HEK293 (cell line): ENCODE measurements at regions not wholly inside any gene's neighbourhood (a gene's known extent, or its start where the extent isn't known, plus 50 kb on each side); places are given as distances from the start of the nearest gene placed in this dataset.

Experiments
- CTCF ChIA-PET: fragments of 350-600 bp; formaldehyde crosslinking; extraction: SDS; loops from one replicate; lab custom pipeline; 2021; ENCODE audit warnings: antibody characterized with exemption; lab: Yijun Ruan, JAX
- POLR2A ChIA-PET: fragments of 300-600 bp; formaldehyde crosslinking; extraction: SDS; loops from one replicate; lab custom pipeline; 2020; ENCODE audit warnings: antibody characterized with exemption, inconsistent platforms; lab: Yijun Ruan, JAX
- H3K27ac ChIP-seq: fragments of 200-500 bp; sonication (Bioruptor generic); 2 replicates; pipeline ENCODE4 v1.5.1; 2014; ENCODE audit warnings: low read depth, low read length, control low read depth, inconsistent platforms; ENCODE audit errors: extremely low read depth
- H3K36me3 ChIP-seq, 2 experiments: fragments of 200-500 bp in 1 of 2; sonication (Bioruptor generic) in 1 of 2; 1 replicate in 1 of 2; 2 replicates in 1 of 2; pipeline ENCODE4 v1.5.1; 2014 to 2017; ENCODE audit warnings: inconsistent platforms in 2 of 2, low read length in 2 of 2; ENCODE audit not compliant: control insufficient read depth in 2 of 2, insufficient read depth in 1 of 2
- H3K4me1 ChIP-seq: fragments of 200-500 bp; sonication (Bioruptor generic); 2 replicates; pipeline ENCODE4 v1.5.1; 2014; ENCODE audit warnings: mild to moderate bottlenecking, low read length, inconsistent platforms; ENCODE audit not compliant: control insufficient read depth, insufficient read depth
- H3K4me3 ChIP-seq: 2 replicates; pipeline ENCODE4 v1.5.1; 2011; ENCODE audit warnings: low read depth, mild to moderate bottlenecking, control low read depth, low read length, moderate library complexity
- H3K9me3 ChIP-seq: fragments of 200-500 bp; sonication (Bioruptor generic); 2 replicates; pipeline ENCODE4 v1.5.1; 2014; ENCODE audit warnings: low read depth, low read length, inconsistent platforms; ENCODE audit not compliant: control insufficient read depth, insufficient read depth
- AEBP2 ChIP-seq: fragments of 450-650 bp; formaldehyde crosslinking; IDR thresholded peaks from 2 replicates; pipeline ENCODE4 v1.5.1; 2016; ENCODE audit warnings: missing biosample characterization, missing genetic modification characterization, borderline replicate concordance
- CTCF ChIP-seq: fragments of 450-650 bp; formaldehyde crosslinking; IDR thresholded peaks from 2 replicates; pipeline ENCODE4 v1.5.1; 2016; ENCODE audit warnings: missing biosample characterization, missing genetic modification characterization
- FEZF1 ChIP-seq: fragments of 450-650 bp; formaldehyde crosslinking; IDR thresholded peaks from 2 replicates; pipeline ENCODE4 v1.5.1; 2016; ENCODE audit warnings: missing biosample characterization, missing genetic modification characterization
- KLF10 ChIP-seq: fragments of 450-650 bp; IDR thresholded peaks from 2 replicates; pipeline ENCODE4 v1.5.1; 2018; ENCODE audit warnings: missing biosample characterization, mild to moderate bottlenecking, missing genetic modification characterization
- PATZ1 ChIP-seq: fragments of 450-650 bp; formaldehyde crosslinking; IDR thresholded peaks from 2 replicates; pipeline ENCODE4 v1.5.1; 2016; ENCODE audit warnings: missing biosample characterization, missing genetic modification characterization
- PRDM1 ChIP-seq: fragments of 450-650 bp; formaldehyde crosslinking; IDR thresholded peaks from 2 replicates; pipeline ENCODE4; 2016; ENCODE audit warnings: missing biosample characterization, missing genetic modification characterization
- REST ChIP-seq: fragments of 450-650 bp; formaldehyde crosslinking; IDR thresholded peaks from 2 replicates; pipeline ENCODE4 v1.5.1; 2016; ENCODE audit warnings: missing biosample characterization, missing genetic modification characterization
- SETDB1 ChIP-seq: IDR thresholded peaks from one replicate; pipeline ENCODE4 v1.6.1; 2017; ENCODE audit warnings: mild to moderate bottlenecking, low read length, moderate library complexity, mixed read lengths; ENCODE audit not compliant: insufficient read length
- SP2 ChIP-seq: fragments of 450-650 bp; formaldehyde crosslinking; IDR thresholded peaks from 2 replicates; pipeline ENCODE4 v1.5.1; 2016; ENCODE audit warnings: missing biosample characterization, missing genetic modification characterization
- WT1 ChIP-seq: fragments of 450-650 bp; formaldehyde crosslinking; IDR thresholded peaks from 2 replicates; pipeline ENCODE4 v1.5.1; 2016; ENCODE audit warnings: missing biosample characterization, missing genetic modification characterization
- ZBTB21 ChIP-seq: fragments of 450-650 bp; formaldehyde crosslinking; IDR thresholded peaks from 2 replicates; pipeline ENCODE4 v1.5.1; 2017; ENCODE audit warnings: missing biosample characterization, missing genetic modification characterization
- ZEB2 ChIP-seq: fragments of 450-650 bp; formaldehyde crosslinking; IDR thresholded peaks from 2 replicates; pipeline ENCODE4 v1.5.1; 2016; ENCODE audit warnings: missing biosample characterization, missing genetic modification characterization
- ZNF174 ChIP-seq: fragments of 450-650 bp; formaldehyde crosslinking; IDR thresholded peaks from 2 replicates; pipeline ENCODE4 v1.5.0; 2017; ENCODE audit warnings: missing biosample characterization, mild to moderate bottlenecking, missing genetic modification characterization
- ZNF184 ChIP-seq: fragments of 450-650 bp; IDR thresholded peaks from 2 replicates; pipeline ENCODE4 v1.5.1; 2018; ENCODE audit warnings: missing biosample characterization, mild to moderate bottlenecking, missing genetic modification characterization
- ZNF221 ChIP-seq: fragments of 450-650 bp; formaldehyde crosslinking; IDR thresholded peaks from 2 replicates; pipeline ENCODE4 v1.5.1; 2017; ENCODE audit warnings: missing biosample characterization, missing genetic modification characterization, borderline replicate concordance
- ZNF324 ChIP-seq: fragments of 450-650 bp; formaldehyde crosslinking; IDR thresholded peaks from 2 replicates; pipeline ENCODE4 v1.5.1; 2016; ENCODE audit warnings: missing biosample characterization, missing genetic modification characterization
- ZNF549 ChIP-seq: fragments of 450-650 bp; IDR thresholded peaks from 2 replicates; pipeline ENCODE4 v1.5.1; 2018; ENCODE audit warnings: missing biosample characterization, missing genetic modification characterization, mild to moderate bottlenecking, inconsistent platforms, moderate library complexity
- ZNF610 ChIP-seq: fragments of 450-650 bp; formaldehyde crosslinking; IDR thresholded peaks from 2 replicates; pipeline ENCODE4 v1.5.1; 2016; ENCODE audit warnings: missing biosample characterization, missing genetic modification characterization, borderline replicate concordance
- ZNF624 ChIP-seq: fragments of 450-650 bp; formaldehyde crosslinking; IDR thresholded peaks from 2 replicates; pipeline ENCODE4 v1.5.1; 2017; ENCODE audit warnings: missing biosample characterization, missing genetic modification characterization
- ZNF660 ChIP-seq: fragments of 450-650 bp; IDR thresholded peaks from 2 replicates; pipeline ENCODE4 v1.5.1; 2018; ENCODE audit warnings: missing biosample characterization, mild to moderate bottlenecking, missing genetic modification characterization
- ZNF776 ChIP-seq: fragments of 450-650 bp; formaldehyde crosslinking; IDR thresholded peaks from 2 replicates; pipeline ENCODE4 v1.5.0; 2017; ENCODE audit warnings: missing biosample characterization, missing genetic modification characterization, borderline replicate concordance
- ZNF777 ChIP-seq: fragments of 450-650 bp; formaldehyde crosslinking; IDR thresholded peaks from 2 replicates; pipeline ENCODE4 v1.5.1; 2017; ENCODE audit warnings: missing biosample characterization, missing genetic modification characterization, borderline replicate concordance
- ZNF830 ChIP-seq: fragments of 450-650 bp; IDR thresholded peaks from 2 replicates; pipeline ENCODE4 v1.5.0; 2018; ENCODE audit warnings: missing biosample characterization, missing genetic modification characterization, low read depth, mild to moderate bottlenecking, moderate library complexity
- ZSCAN16 ChIP-seq: fragments of 450-650 bp; formaldehyde crosslinking; IDR thresholded peaks from 2 replicates; pipeline ENCODE4 v1.5.1; 2016; ENCODE audit warnings: missing biosample characterization, missing genetic modification characterization

GRCh38 chr2:207422380-207422779, 107.4 kb upstream of the CREB1 start (continued):
- TF ChIP-seq ZNF324 (tag by site-specific recombination) (no peak), ZNF174 (no peak), WT1 (tag by site-specific recombination) (no peak), REST (no peak), ZEB2 (tag by site-specific recombination) (no peak), ZNF610 (tag by site-specific recombination) (no peak)
- TF ChIP-seq, all 188 proteins: peak for 0

GRCh38 chr2:207423886-207424285, 105.9 kb upstream of the CREB1 start:
- H3K27ac ChIP-seq, result no peak overlapping the region
- H3K36me3 ChIP-seq, result no peaks in the 10 kb centered on the region
- CTCF ChIA-PET, result interaction anchor here (0.6 to 0.7 kb wide), 2 partner anchors 82 to 594 kb away, joined by 3 read pairs; no protein-coding TSS in a partner anchor
- H3K4me3 ChIP-seq, result no peak overlapping the region
- no peaks in the 10 kb centered on the region for H3K9me3 ChIP-seq
- TF ChIP-seq ZNF830 (tag by site-specific recombination) (no peak), ZNF221 (tag by site-specific recombination) (no peak), PRDM1 (tag by site-specific recombination) (no peak), CTCF (tag by site-specific recombination) (no peak), KLF10 (tag by site-specific recombination) (no peak), ZNF777 (tag by site-specific recombination) (no peak), ZNF660 (no peak), SETDB1 (peak; percentile 16), FEZF1 (tag by site-specific recombination) (peak; percentile 29; the same call in 1 of the 2 replicates)
- TF ChIP-seq, all 188 proteins: peak for 2
- no peaks in the 10 kb centered on the region for H3K4me1 ChIP-seq
- POLR2A ChIA-PET, result no interaction called here

- Histone ChIP-seq H3K9me3 (no peaks in the 10 kb centered on the region), H3K27ac (no peak overlapping the region), H3K36me3 (no peaks in the 10 kb centered on the region), H3K4me3 (no peak overlapping the region), H3K4me1 (no peaks in the 10 kb centered on the region)
- TF ChIP-seq PATZ1 (tag by site-specific recombination), result no peak
- no peak for TF ChIP-seq ZBTB21
- no peak for TF ChIP-seq ZNF184
- TF ChIP-seq AEBP2, result no peak
- no peak for TF ChIP-seq SP2
- TF ChIP-seq ZSCAN16 (tag by site-specific recombination), result no peak
- no peak for TF ChIP-seq ZNF624 (tag by site-specific recombination)
- TF ChIP-seq ZNF776, result no peak
- TF ChIP-seq ZNF549, result no peak
- ChIA-PET POLR2A (no interaction called here), CTCF (no interaction called here)
Measured at GRCh38 chr2:207427986-207428385, 101.8 kb upstream of the CREB1 start.
